Liver (tissue), 8 donors: ENCODE measurements at regions not wholly inside any gene's neighbourhood (a gene's known extent, or its start where the extent isn't known, plus 50 kb on each side); places are given as distances from the start of the nearest gene placed in this dataset.

Source experiments
- DNase-seq: peaks from one replicate; pipeline ENCODE4 v3.0.0-alpha.2; 2017; ENCODE audit warnings: low spot score
- H3K27ac ChIP-seq, 2 donors: one replicate each; pipeline ENCODE4 v1.7.0; 2013; ENCODE audit warnings: inconsistent platforms in 2 of 2, low read length in 2 of 2, control low read depth in 1 of 2, low read depth in 1 of 2, mild to moderate bottlenecking in 1 of 2
- H3K27me3 ChIP-seq, 4 donors: one replicate each; pipeline versions ENCODE4 v1.6.1 to v1.7.0; 2013; ENCODE audit warnings: low read length in 3 of 4, inconsistent platforms in 1 of 4, mild to moderate bottlenecking in 1 of 4, moderate library complexity in 1 of 4; ENCODE audit not compliant: control insufficient read depth in 4 of 4, insufficient read depth in 4 of 4
- H3K36me3 ChIP-seq, 4 donors: one replicate each; pipeline versions ENCODE4 v1.6.1 to v1.7.0; 2013; ENCODE audit warnings: low read length in 3 of 4, mild to moderate bottlenecking in 3 of 4, low read depth in 1 of 4, moderate library complexity in 1 of 4; ENCODE audit not compliant: control insufficient read depth in 4 of 4, insufficient read depth in 3 of 4
- H3K4me1 ChIP-seq, 4 donors: one replicate each; pipeline versions ENCODE4 v1.6.1 to v1.7.0; 2013; ENCODE audit warnings: low read length in 3 of 4, mild to moderate bottlenecking in 3 of 4, moderate library complexity in 1 of 4; ENCODE audit not compliant: control insufficient read depth in 4 of 4, insufficient read depth in 4 of 4
- H3K4me3 ChIP-seq, 3 donors: one replicate each; pipeline versions ENCODE4 v1.6.1 to v1.7.0; 2013; ENCODE audit warnings: low read length in 3 of 3, control low read depth in 1 of 3, low read depth in 1 of 3, mild to moderate bottlenecking in 1 of 3
- H3K9ac ChIP-seq, 2 donors: one replicate each; pipeline ENCODE4 v1.7.0; 2013; ENCODE audit warnings: low read length in 2 of 2, mild to moderate bottlenecking in 2 of 2, moderate library complexity in 2 of 2, control low read depth in 1 of 2, low read depth in 1 of 2
- H3K9me3 ChIP-seq, 4 donors: one replicate each; pipeline versions ENCODE4 v1.6.1 to v1.7.0; 2013; ENCODE audit warnings: low read length in 3 of 4; ENCODE audit not compliant: control insufficient read depth in 4 of 4
- ATF3 ChIP-seq: IDR thresholded peaks from 2 replicates; pipeline ENCODE4 v1.6.1; 2016; ENCODE audit warnings: antibody characterized with exemption
- CTCF ChIP-seq: fragments of 150-350 bp; IDR thresholded peaks from 2 replicates; pipeline ENCODE4 v1.5.1; 2017; ENCODE audit warnings: improper control_type of control experiment, low read depth, low read length; ENCODE audit not compliant: missing input control
- EGR1 ChIP-seq, 2 donors: IDR thresholded peaks; 2 replicates each; pipeline ENCODE4 v1.6.1; 2016 to 2018; ENCODE audit warnings: antibody characterized with exemption in 2 of 2, low read depth in 2 of 2
- FOXA1 ChIP-seq: IDR thresholded peaks from 2 replicates; pipeline ENCODE4 v1.6.1; 2016; ENCODE audit warnings: antibody characterized with exemption
- FOXA2 ChIP-seq: IDR thresholded peaks from 2 replicates; pipeline ENCODE4 v1.6.1; 2016; ENCODE audit warnings: antibody characterized with exemption
- GABPA ChIP-seq, 2 donors: IDR thresholded peaks in 1 of 2; conservative IDR thresholded peaks in 1 of 2; 2 replicates each; pipeline ENCODE4 v1.6.1; 2016; ENCODE audit warnings: antibody characterized with exemption in 2 of 2, mild to moderate bottlenecking in 1 of 2, moderate library complexity in 1 of 2
- HNF4A ChIP-seq, 2 donors: conservative IDR thresholded peaks; 2 replicates each; pipeline ENCODE4 v1.6.1; 2016; ENCODE audit warnings: antibody characterized with exemption in 2 of 2, mild to moderate bottlenecking in 2 of 2
- HNF4G ChIP-seq: IDR thresholded peaks from 2 replicates; pipeline ENCODE4 v1.6.1; 2016; ENCODE audit warnings: antibody characterized with exemption
- JUND ChIP-seq, 2 donors: IDR thresholded peaks; 2 replicates each; pipeline ENCODE4 v1.6.1; 2016; ENCODE audit warnings: antibody characterized with exemption in 2 of 2
- MAX ChIP-seq: IDR thresholded peaks from 2 replicates; pipeline ENCODE4 v1.6.1; 2016; ENCODE audit warnings: antibody characterized with exemption
- NR2F2 ChIP-seq: IDR thresholded peaks from 2 replicates; pipeline ENCODE4 v1.6.1; 2016; ENCODE audit warnings: antibody characterized with exemption
- RAD21 ChIP-seq, 2 donors: IDR thresholded peaks; 2 replicates each; pipeline ENCODE4 v1.6.1; 2016; ENCODE audit warnings: antibody characterized with exemption in 2 of 2, mild to moderate bottlenecking in 2 of 2
- REST ChIP-seq: IDR thresholded peaks from 2 replicates; pipeline ENCODE4 v1.6.1; 2016; ENCODE audit warnings: antibody characterized with exemption, mild to moderate bottlenecking
- RXRA ChIP-seq, 2 donors: IDR thresholded peaks; 2 replicates each; pipeline ENCODE4 v1.6.1; 2017 to 2018; ENCODE audit warnings: antibody characterized with exemption in 2 of 2, mild to moderate bottlenecking in 1 of 2
- SP1 ChIP-seq: IDR thresholded peaks from 2 replicates; pipeline ENCODE4 v1.6.1; 2018; ENCODE audit warnings: antibody characterized with exemption, mild to moderate bottlenecking
- TAF1 ChIP-seq: conservative IDR thresholded peaks from 2 replicates; pipeline ENCODE4 v1.6.1; 2016; ENCODE audit warnings: antibody characterized with exemption, mild to moderate bottlenecking
- YY1 ChIP-seq: IDR thresholded peaks from 2 replicates; pipeline ENCODE4 v1.6.1; 2016; ENCODE audit warnings: antibody characterized with exemption, mild to moderate bottlenecking
- ZBTB33 ChIP-seq: IDR thresholded peaks from 2 replicates; pipeline ENCODE4 v1.6.1; 2016; ENCODE audit warnings: antibody characterized with exemption
- WGBS: extraction: QIAGEN DNeasy Blood & Tissue Kit; methylation state at CpG from one replicate; pipeline ENCODE4 v1.1.7; 2013; 5-methylcytosine and 5-hydroxymethylcytosine counted together
- donor health status: healthy.
- donor health status: healthy.
- donor health status: healthy.
- donor health status: healthy.
- donor health status: healthy.

GRCh38 chr2:53077413-53077812 lies 690.2 kb upstream of the CHAC2 start:
- DNase-seq = no peak
- Histone ChIP-seq H3K4me3 (no peak overlapping the region), H3K9me3 (peaks cover 0 to 8% (median 0%) of the 10 kb centered on the region in 4 donors), H3K27ac (no peak overlapping the region), H3K4me1 (no peaks in the 10 kb centered on the region), H3K27me3 (no peaks in the 10 kb centered on the region), H3K9ac (no peak overlapping the region), H3K36me3 (no peaks in the 10 kb centered on the region)
- TF ChIP-seq JUND (IDR thresholded peaks at IDR 0.05) = no peak
- TF ChIP-seq EGR1 (IDR thresholded peaks at IDR 0.05; ENCODE audit: low read depth in 2 of 2) = no peak
- no peak for TF ChIP-seq ZBTB33
- TF ChIP-seq NR2F2 = no peak
- TF ChIP-seq GABPA (IDR thresholded peaks at IDR 0.05 in 1 of 2, conservative IDR thresholded peaks at IDR 0.05 in 1 of 2) = no peak
- no peak for TF ChIP-seq HNF4G
- no peak for TF ChIP-seq FOXA2
- TF ChIP-seq RAD21 (IDR thresholded peaks at IDR 0.05) = no peak
- no peak for TF ChIP-seq REST
- TF ChIP-seq HNF4A (conservative IDR thresholded peaks at IDR 0.05) = no peak
- no peak for TF ChIP-seq YY1
- no peak for TF ChIP-seq RXRA (IDR thresholded peaks at IDR 0.05)

GRCh38 chr2:53075760-53076159 lies 691.8 kb upstream of the CHAC2 start:
- Histone ChIP-seq H3K4me3 (no peak overlapping the region), H3K27me3 (no peaks in the 10 kb centered on the region), H3K27ac (no peak overlapping the region), H3K36me3 (no peaks in the 10 kb centered on the region), H3K4me1 (no peaks in the 10 kb centered on the region), H3K9ac (no peak overlapping the region), H3K9me3 (peaks cover 0 to 8% (median 0%) of the 10 kb centered on the region in 4 donors)
- TF ChIP-seq CTCF (no peak), REST (no peak), TAF1 (no peak), SP1 (no peak), MAX (no peak), NR2F2 (no peak), HNF4A (conservative IDR thresholded peaks at IDR 0.05) (no peak), ZBTB33 (no peak), GABPA (IDR thresholded peaks at IDR 0.05 in 1 of 2, conservative IDR thresholded peaks at IDR 0.05 in 1 of 2) (no peak), EGR1 (IDR thresholded peaks at IDR 0.05; ENCODE audit: low read depth in 2 of 2) (no peak), ATF3 (no peak), FOXA1 (no peak), RAD21 (IDR thresholded peaks at IDR 0.05) (no peak), YY1 (no peak), RXRA (IDR thresholded peaks at IDR 0.05) (no peak), FOXA2 (no peak), JUND (IDR thresholded peaks at IDR 0.05) (no peak)
- WGBS = 77% methylated on average over 1 of the region's 1 CpG
- DNase-seq = no peak
